GM23338 (cell line): ENCODE measurements at regions not wholly inside any gene's neighbourhood (a gene's known extent, or its start where the extent isn't known, plus 50 kb on each side); places are given as distances from the start of the nearest gene placed in this dataset.

Source experiments
- CREB1 ChIP-seq: fragments of 250-450 bp; sonication (Bioruptor Pico); IDR thresholded peaks from 2 replicates; pipeline ENCODE4 v1.5.0; 2020; ENCODE audit warnings: low read depth, mild to moderate bottlenecking, moderate library complexity
- CTCF ChIP-seq, 2 experiments: fragments of 200-600 bp in 1 of 2; sonication (generic) in 1 of 2; conservative IDR thresholded peaks; 2 replicates each; pipeline versions ENCODE4 v1.5.1 to v1.6.1; 2016 to 2017; ENCODE audit warnings: antibody characterized with exemption in 2 of 2, low read depth in 2 of 2, mild to moderate bottlenecking in 2 of 2, moderate library complexity in 1 of 2
- ETS1 ChIP-seq: IDR thresholded peaks from 2 replicates; pipeline ENCODE4 v1.6.1; 2016; ENCODE audit warnings: antibody characterized with exemption
- EZH2 ChIP-seq: fragments of 200-600 bp; sonication (generic); IDR thresholded peaks from one replicate; pipeline ENCODE4 v1.8.0; 2017; ENCODE audit warnings: antibody characterized with exemption, mild to moderate bottlenecking, low read depth; ENCODE audit not compliant: unreplicated experiment
- EZH2phosphoT487 ChIP-seq: fragments of 200-600 bp; sonication (generic); IDR thresholded peaks from one replicate; pipeline ENCODE4 v1.8.1; 2018; ENCODE audit warnings: antibody characterized with exemption; ENCODE audit not compliant: unreplicated experiment
- JUNB ChIP-seq: IDR thresholded peaks from one replicate; pipeline ENCODE4 v1.6.1; 2016; ENCODE audit warnings: antibody characterized with exemption; ENCODE audit not compliant: unreplicated experiment
- NANOG ChIP-seq: IDR thresholded peaks from 2 replicates; pipeline ENCODE4 v1.6.1; 2016; ENCODE audit warnings: antibody characterized with exemption, borderline replicate concordance
- POLR2AphosphoS5 ChIP-seq: IDR thresholded peaks from 2 replicates; pipeline ENCODE4 v1.6.1; 2016; ENCODE audit warnings: antibody characterized with exemption, low read depth
- REST ChIP-seq: IDR thresholded peaks from one replicate; pipeline ENCODE4 v1.6.1; 2018; ENCODE audit warnings: antibody characterized with exemption; ENCODE audit not compliant: unreplicated experiment
- ZNF114 ChIP-seq: fragments of 250-450 bp; sonication (Bioruptor Pico); IDR thresholded peaks from 2 replicates; pipeline ENCODE4 v1.5.0; 2020; ENCODE audit warnings: mild to moderate bottlenecking, moderate library complexity
- ZNF331 ChIP-seq: fragments of 250-450 bp; sonication (Bioruptor Pico); IDR thresholded peaks from 2 replicates; pipeline ENCODE4 v1.5.0; 2020; ENCODE audit warnings: low read depth, mild to moderate bottlenecking, moderate library complexity

GRCh38 chr18:60962625-60963024, 370.6 kb upstream of the CDH20 start:
- TF ChIP-seq CTCF (conservative IDR thresholded peaks at IDR 0.05; ENCODE audit: low read depth in 2 of 2) (no peak), EZH2 (no peak), POLR2AphosphoS5 (no peak), ETS1 (no peak), ZNF114 (CRISPR knock-in tag) (no peak), EZH2phosphoT487 (no peak), REST (no peak), ZNF331 (CRISPR knock-in tag) (no peak), CREB1 (CRISPR knock-in tag) (no peak), JUNB (no peak), NANOG (no peak)
